ENCODE measurements at regions not wholly inside any gene's neighbourhood (a gene's known extent, or its start where the extent isn't known, plus 50 kb on each side); places are given as distances from the start of the nearest gene placed in this dataset.

DNA sequence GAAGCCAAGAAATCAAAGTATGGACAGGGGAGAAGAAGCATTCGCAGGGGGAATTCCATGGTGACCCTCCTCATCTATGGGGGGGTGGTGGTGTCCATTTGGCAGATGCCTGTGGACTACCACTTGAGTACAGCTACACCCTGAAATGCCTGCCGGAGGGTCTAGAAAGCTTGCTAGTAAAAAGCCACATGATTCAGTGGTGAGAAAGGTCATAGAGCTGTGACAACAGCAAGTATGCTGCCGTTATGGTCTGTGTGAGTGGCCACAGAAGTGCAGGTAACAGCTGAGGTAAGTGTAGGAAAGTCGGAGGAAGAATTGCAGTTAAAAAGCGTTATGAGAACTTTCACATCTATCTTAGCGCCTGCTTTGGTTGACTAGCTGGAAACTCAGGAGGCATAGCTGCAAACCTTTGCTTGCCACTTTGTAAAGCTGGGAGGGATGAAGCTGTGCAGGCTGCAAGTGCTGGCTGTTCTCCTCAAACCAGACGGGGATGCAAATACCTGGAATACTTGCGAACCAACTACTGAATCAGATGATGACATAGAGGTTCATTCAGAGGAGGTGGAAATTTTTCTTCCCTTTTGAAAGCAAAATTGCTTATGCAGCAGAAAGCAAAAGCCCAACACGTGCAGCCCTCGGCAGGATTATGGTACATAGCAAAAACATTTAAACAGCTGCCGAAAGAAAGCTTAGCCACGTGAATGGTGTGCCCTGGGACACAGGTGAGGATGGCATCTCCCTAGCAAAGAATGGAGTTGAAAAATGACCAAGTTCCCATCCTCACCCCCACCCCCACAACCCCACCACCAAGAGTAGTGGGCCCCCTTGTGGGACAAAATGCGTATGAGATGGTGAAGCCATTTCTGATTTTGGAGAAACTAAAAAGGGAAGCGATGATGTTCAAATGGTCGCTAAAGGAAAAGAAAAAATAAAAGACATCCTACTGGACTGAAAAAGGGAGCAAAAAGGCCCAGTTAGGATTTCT, 287.0 kb downstream of the RERGL start:
- H3K4me3 ChIP-seq: no peak overlapping the region
- DNase-seq (no peak), ATAC-seq (no peak)
- no peaks in the 10 kb centered on the region for H3K36me3 ChIP-seq (ENCODE audit: insufficient read depth in 1 of 2, low read depth in 1 of 2)
- TF ChIP-seq, protein P1, sequence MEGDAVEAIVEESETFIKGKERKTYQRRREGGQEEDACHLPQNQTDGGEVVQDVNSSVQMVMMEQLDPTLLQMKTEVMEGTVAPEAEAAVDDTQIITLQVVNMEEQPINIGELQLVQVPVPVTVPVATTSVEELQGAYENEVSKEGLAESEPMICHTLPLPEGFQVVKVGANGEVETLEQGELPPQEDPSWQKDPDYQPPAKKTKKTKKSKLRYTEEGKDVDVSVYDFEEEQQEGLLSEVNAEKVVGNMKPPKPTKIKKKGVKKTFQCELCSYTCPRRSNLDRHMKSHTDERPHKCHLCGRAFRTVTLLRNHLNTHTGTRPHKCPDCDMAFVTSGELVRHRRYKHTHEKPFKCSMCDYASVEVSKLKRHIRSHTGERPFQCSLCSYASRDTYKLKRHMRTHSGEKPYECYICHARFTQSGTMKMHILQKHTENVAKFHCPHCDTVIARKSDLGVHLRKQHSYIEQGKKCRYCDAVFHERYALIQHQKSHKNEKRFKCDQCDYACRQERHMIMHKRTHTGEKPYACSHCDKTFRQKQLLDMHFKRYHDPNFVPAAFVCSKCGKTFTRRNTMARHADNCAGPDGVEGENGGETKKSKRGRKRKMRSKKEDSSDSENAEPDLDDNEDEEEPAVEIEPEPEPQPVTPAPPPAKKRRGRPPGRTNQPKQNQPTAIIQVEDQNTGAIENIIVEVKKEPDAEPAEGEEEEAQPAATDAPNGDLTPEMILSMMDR (IDR thresholded peaks at IDR 0.05): no peak
- 74 to 75% (median 75%) methylated on average over 15 of the region's 15 CpGs for WGBS, 3 donors
- intact Hi-C loops (cut with DNase I): no loop called here
- H3K9me3 ChIP-seq: no peaks in the 10 kb centered on the region
- no peaks in the 10 kb centered on the region for H3K4me1 ChIP-seq
- H3K27me3 ChIP-seq (ENCODE audit: insufficient read depth in 3 of 3, low read length in 2 of 3): no peaks in the 10 kb centered on the region
- no peak overlapping the region for H3K27ac ChIP-seq

DNA sequence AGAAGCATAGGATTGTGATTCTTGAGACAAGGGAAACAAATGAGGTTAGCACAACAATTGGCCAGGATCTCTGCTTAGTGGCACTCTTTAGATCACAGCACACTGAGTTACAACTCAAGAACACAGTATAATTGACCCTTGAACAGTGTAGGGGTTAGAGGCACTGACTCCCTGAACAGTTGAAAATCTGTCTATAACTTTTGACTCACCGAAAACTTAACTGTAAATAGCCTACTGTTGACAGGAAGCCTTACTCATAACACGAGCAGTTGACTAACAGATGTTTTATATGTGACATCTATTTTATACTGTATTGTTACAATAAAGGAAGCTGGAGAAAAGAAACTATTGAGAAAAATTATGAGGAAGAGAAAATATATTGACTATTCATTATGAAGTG, 296.1 kb downstream of the RERGL start:
- no peaks in the 10 kb centered on the region for H3K36me3 ChIP-seq (ENCODE audit: insufficient read depth in 1 of 2, low read depth in 1 of 2)
- TF ChIP-seq, protein P1 (IDR thresholded peaks at IDR 0.05): no peak

DNA sequence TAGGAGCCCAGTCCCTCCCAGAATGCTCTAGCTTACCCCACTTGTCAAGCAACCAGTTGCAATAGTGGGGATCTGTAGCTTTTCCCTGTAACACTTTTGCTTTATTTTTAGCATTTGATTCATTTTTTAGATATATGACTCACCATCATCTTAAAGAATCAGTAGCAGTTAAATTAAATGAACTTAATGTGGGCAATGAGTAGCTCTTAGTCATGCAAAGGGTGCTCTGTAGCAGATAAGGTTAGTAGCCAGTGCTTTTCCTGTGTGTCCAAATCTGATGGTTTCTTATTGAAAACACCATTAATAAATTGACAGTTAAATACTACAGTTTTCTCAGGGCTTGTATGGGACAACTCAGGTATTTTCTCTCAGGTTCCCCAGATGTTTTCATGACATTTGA, 311.8 kb downstream of the RERGL start:
- H3K4me1 ChIP-seq: no peaks in the 10 kb centered on the region
- TF ChIP-seq, protein P1 (IDR thresholded peaks at IDR 0.05): no peak
- intact Hi-C loops (cut with DNase I): no loop called here
- no peak for DNase-seq
- no peaks in the 10 kb centered on the region for H3K9me3 ChIP-seq
- no peak for ATAC-seq
- no peak overlapping the region for H3K27ac ChIP-seq
- H3K36me3 ChIP-seq (ENCODE audit: insufficient read depth in 1 of 2, low read depth in 1 of 2): no peaks in the 10 kb centered on the region
- no peak overlapping the region for H3K4me3 ChIP-seq
- H3K27me3 ChIP-seq (ENCODE audit: insufficient read depth in 3 of 3, low read length in 2 of 3): no peaks in the 10 kb centered on the region

More for the DNA sequence above, 296.1 kb downstream of the RERGL start:
- intact Hi-C loops (cut with DNase I): no loop called here
- ATAC-seq: no peak
- Histone ChIP-seq H3K4me3 (no peak overlapping the region), H3K4me1 (no peaks in the 10 kb centered on the region), H3K27me3 (ENCODE audit: insufficient read depth in 3 of 3, low read length in 2 of 3) (no peaks in the 10 kb centered on the region), H3K27ac (no peak overlapping the region), H3K9me3 (no peaks in the 10 kb centered on the region)
- DNase-seq: no peak
- 49 to 53% (median 52%) methylated on average over 2 of the region's 2 CpGs for WGBS, 3 donors

DNA sequence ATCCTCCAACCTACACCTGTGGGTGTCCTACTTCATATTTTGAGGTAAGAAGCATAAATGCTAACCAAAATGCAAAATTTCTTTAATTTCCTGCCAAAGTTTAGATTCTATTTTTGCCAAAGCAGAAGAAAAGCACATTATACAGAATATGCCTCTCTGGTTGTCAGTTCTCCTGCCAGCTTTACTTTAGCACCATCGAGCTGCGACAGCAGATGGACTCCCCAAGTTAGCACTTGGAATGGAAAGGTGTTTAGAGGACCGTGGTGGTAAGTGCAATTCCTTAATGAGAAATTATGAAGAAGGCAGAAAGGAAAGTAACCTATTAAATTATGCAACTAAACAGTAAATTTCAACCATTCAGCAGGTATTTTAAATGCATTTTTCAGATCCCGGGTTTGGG, 326.6 kb downstream of the RERGL start:
- Histone ChIP-seq H3K36me3 (ENCODE audit: insufficient read depth in 1 of 2, low read depth in 1 of 2) (no peaks in the 10 kb centered on the region), H3K4me3 (no peak overlapping the region), H3K27ac (no peak overlapping the region), H3K27me3 (ENCODE audit: insufficient read depth in 3 of 3, low read length in 2 of 3) (no peaks in the 10 kb centered on the region), H3K4me1 (no peaks in the 10 kb centered on the region), H3K9me3 (peaks cover 4% of the 10 kb centered on the region)
- WGBS, 3 donors: 85 to 92% (median 86%) methylated on average over 4 of the region's 4 CpGs
- no peak for ATAC-seq
- intact Hi-C loops (cut with DNase I): no loop called here
- TF ChIP-seq, protein P1 (IDR thresholded peaks at IDR 0.05): no peak
- DNase-seq: no peak
